ENCODE measurements at regions not wholly inside any gene's neighbourhood (a gene's known extent, or its start where the extent isn't known, plus 50 kb on each side); places are given as distances from the start of the nearest gene placed in this dataset.
A peak's percentile ranks its signal among the peaks of the same experiment; 100 is the strongest.
"Not testable (repeated sequence)": the region's sequence is repeated elsewhere in the genome, so short reads cannot be mapped to it uniquely, and the experiment has no call there.

DNA sequence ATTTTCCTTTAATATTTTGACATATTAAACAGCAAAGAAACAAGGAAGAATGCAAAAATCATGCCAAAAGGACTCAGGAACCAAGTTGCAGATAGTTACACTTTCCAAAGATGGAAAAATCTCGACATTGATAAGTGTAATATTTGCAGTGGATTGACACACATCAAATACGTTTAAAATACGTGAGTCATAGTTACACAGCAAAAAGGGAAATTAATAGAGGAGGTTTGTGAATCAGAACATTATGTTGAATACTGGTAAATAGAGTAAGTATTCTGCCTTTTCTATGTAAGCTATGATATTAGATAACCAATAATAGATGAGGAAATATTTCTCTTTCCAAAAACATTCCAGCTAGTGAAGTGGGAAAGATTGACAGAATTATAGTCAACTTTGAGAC, 1761.3 kb upstream of the IGFBP7 start:
- DNase-seq: no peak

DNA sequence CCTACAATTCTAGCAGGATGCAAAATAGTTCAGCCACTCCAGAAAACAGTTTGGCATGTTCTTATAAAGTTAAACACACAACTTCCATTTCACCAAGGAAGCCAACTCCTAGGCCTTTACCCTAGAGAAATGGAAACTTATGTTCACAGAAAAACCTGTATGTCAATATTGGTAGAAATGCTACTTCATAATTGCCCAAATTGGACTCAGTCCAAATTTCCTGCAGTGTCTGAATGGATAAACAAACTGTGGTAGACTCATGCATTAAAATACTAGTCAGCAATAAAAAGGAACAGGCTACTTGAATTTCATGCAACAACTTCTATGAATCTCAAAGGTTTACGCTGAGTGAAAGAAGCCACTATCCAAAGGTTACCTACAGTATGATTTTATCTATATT, 1738.8 kb upstream of the IGFBP7 start:
- DNase-seq: no peak

DNA sequence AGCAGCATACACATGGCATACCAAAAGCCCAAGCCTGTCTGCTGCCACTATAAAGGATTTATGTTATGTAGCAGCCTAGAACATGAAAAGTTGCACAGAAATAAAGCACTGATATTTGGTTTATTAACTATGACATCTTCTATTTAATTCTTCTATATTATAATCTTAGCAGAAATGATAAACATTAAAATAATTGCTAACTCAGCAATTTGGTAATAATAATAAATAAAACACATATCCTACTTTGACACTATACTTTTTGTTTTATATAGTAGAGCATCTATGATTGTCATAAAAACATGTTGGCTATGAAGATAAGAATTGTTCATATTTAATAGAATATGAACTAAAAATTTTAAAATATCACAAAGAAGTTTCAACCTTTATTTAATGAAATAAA, 1733.3 kb upstream of the IGFBP7 start:
- no peak for DNase-seq

- DNase-seq: no peak
These were observed 1722.9 kb upstream of the IGFBP7 start for GRCh38 chr4:58833126-58833525.

- no peak for DNase-seq
These were observed 1715.1 kb upstream of the IGFBP7 start for GRCh38 chr4:58825278-58825677.

GRCh38 chr4:58818560-58818959, 1708.4 kb upstream of the IGFBP7 start:
- DNase-seq: not testable (repeated sequence)

DNA sequence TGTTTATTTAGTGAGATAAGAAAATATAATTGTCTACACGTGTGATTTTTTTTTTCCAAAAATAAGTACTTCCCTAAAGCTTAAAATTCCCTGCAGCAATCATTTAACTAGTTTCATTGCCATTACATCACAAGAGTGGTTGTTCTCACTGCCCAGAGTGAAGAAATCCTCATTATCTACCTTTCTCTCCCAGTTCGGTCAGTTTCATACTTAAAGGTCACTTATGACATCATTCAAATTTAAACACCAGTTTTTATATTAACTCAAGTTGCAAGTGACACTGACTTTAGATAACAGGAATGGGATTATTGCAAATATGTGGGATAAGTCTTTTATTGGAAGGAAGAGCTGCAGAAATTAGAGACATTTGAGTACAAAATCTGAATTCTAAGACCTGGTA, 1699.8 kb upstream of the IGFBP7 start:
- no peak for DNase-seq

- DNase-seq: no peak
These were observed 1699.2 kb upstream of the IGFBP7 start for GRCh38 chr4:58809366-58809765.

- no peak for DNase-seq
These were observed 1698.6 kb upstream of the IGFBP7 start for GRCh38 chr4:58808817-58809216.

DNA sequence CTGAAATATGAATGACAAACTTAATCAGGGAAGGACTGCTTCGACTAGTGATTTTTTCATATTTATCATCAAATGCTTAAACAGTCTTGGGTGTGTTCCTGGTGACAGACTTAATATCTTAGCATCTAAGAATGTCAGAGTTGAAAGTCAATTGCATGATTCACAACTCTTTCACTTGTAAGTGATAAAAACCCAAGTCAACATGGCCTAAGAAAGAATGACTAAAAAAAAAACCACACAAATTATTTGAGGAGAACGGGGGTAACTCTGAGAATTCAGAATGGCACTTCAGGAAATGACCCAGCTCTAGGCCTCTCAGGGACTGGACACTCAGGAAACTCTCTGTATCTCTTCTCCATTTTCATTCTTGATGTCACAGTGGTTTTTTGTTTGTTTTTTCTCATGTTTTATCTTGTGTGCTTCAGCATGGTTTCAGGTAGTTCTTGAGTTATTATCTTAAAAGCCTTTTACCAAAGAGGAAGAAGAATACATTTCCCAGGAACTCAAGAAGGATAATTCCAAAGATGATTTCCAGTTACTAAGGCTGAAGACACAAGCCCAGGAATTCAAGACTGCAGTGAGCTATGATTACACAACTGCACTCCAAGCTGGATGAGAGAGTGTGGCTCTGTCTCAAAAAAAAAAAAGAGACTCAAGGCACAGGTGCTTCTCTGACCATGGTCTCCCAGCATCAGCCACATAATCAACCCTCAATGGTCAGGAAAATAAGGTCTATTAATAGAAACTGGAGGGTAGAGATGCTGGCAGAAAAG, 1697.8 kb upstream of the IGFBP7 start:
- no peak for DNase-seq

DNA sequence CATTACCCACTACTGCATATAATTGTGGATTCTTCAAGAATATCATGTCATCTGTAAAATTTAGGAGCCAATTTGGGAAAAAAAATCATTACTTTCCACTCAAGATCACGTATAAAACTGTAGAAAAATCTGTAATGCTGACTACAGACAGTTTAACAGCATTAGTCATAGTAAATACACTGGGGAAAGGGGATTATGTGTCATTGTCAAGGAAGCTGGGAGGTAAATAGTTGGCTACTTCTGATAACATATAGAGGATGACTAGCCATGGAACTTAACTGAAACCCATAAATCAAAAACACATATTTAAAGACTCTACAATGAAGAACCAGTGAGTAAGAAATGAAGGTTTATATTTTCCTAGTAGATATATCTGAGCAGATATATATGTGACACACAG, 1666.4 kb upstream of the IGFBP7 start:
- DNase-seq: no peak

- DNase-seq: no peak
These were observed 1657.4 kb upstream of the IGFBP7 start for GRCh38 chr4:58767598-58767997.

DNA sequence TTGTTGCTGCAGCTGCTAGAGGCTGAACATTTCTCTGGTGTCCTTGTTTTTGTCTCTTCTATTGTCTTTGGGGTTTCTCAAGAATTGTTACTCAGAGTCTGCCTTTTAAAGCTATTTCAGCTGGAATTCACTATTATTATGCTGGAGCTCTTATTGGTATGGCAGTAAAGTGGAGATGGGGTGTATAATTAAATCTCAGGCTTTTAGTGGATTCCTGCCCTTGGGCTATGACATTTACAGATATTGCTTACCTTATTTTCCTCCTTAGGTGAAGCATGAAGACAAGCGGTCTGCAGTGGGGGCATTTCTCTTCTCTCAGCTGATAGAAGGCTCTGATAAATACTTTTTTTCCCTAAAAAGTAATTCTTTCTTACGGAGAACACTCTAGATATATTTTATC, 1656.6 kb upstream of the IGFBP7 start:
- no peak for DNase-seq

DNA sequence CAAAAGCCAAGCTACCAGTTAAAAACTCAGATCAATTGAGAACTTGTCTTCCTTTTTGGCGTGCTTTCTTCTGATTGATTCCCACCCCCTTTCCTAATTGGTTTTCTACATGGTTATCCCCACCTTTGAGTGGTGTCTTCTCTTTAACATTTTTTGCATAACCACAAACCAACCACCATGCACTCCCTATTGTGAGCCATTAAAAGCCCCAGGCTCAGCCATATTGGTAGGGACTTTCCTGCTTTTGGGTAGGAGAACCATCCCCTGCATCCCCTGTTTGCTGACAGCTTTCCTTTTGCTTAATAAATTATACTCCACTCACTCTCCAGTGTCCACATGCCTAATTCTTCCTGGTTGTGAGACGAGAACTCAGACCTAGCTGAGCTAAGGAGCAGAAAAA, 1651.4 kb upstream of the IGFBP7 start:
- no peak for DNase-seq

GRCh38 chr4:58760737-58761136, 1650.6 kb upstream of the IGFBP7 start:
- no peak for DNase-seq

GRCh38 chr4:58760100-58760499, 1649.9 kb upstream of the IGFBP7 start:
- no peak for DNase-seq

GRCh38 chr4:58749206-58749605, 1639.0 kb upstream of the IGFBP7 start:
- DNase-seq: peak; percentile 11

GRCh38 chr4:58740897-58741296, 1630.7 kb upstream of the IGFBP7 start:
- no peak for DNase-seq

- no peak for DNase-seq
These were observed 1629.1 kb upstream of the IGFBP7 start for GRCh38 chr4:58739275-58739674.

- no peak for DNase-seq
These were observed 1628.2 kb upstream of the IGFBP7 start for GRCh38 chr4:58738375-58738774.

GRCh38 chr4:58734030-58734674, 1624.0 kb upstream of the IGFBP7 start:
- no peak for DNase-seq

DNA sequence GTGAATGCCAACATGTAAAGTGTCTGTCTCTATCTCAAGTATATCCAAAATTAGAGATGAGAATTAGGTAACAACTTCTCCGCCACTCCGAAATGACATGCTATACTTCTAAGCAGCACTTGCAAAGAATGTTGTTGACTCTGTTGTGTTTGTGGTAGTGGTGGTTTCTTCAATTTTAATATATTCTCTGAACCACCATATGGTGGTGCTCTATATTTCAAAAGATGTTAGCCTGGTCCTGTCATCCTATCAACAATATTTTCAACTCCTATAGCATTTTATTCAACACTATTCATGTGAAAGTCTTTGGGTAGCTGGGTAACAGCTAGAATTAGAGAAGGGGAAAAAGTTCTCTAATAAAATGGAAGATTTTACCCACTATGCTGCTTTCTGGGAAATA, 1622.8 kb upstream of the IGFBP7 start:
- DNase-seq: no peak

DNA sequence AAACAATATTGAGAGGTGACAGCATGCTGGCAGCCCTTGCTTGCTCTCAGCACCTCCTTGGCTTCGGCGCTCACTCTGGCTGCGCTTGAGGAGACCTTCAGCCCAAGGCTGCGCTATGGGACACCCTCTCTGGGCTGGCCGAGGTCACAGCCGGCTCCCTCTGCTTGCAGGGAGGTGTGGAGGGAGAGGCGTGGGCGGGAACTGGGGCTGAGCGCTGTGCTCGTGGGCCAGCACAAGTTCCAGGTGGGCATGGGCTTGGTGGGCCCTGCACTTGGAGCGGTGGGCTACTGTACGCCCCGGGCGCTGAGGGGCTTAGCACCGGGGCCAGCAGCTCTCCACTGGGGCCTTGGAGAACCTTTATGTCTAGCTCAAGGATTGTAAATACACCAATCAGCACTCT, 1613.8 kb upstream of the IGFBP7 start:
- no peak for DNase-seq

DNA sequence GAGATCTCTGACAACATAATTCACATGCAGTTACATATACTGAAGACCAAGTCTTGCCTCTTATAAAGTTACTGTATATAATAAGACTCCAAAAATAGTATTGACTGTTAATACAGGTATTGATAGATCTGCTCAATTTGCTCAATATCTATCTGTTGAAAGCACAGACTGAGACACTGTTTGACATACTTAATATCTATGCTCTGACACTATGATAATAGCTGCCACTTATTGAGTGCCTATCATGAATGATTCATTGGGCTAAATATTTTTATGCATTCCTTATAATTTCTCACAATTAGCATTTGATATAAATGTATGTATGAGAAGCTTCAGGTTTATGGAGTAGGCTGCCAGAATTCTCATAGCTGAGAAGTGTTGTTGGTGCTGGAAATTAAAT, 1600.9 kb upstream of the IGFBP7 start:
- no peak for DNase-seq

DNA sequence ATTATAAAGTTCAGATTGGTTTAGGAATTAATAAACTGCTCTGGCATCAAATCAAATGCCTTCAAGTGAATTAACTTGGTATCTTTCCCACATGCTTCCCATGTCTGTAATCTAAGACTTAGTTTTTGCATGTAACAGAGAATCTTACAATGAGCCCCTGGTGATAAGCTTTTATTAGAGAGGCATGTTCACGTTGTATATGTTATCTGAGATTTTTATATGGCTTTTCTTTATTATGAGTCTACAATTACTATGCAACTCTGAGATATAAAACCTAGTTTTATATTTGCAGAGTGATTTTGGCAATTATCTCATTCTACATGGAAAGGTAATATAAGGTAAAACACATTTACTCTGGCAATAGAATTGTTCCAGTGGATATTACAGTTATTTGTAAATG, 1578.4 kb upstream of the IGFBP7 start:
- no peak for DNase-seq
